H54 (cell line): ENCODE measurements at regions not wholly inside any gene's neighbourhood (a gene's known extent, or its start where the extent isn't known, plus 50 kb on each side); places are given as distances from the start of the nearest gene placed in this dataset.

Experiments
- DNase-seq: peaks from one replicate; pipeline ENCODE4 v3.0.0; 2011; ENCODE audit warnings: low spot score, mixed read lengths; ENCODE audit not compliant: insufficient read length
- FAIRE-seq: peaks from 3 replicates; lab custom pipeline; 2011; peaks lifted over from hg19 to GRCh38; lab: Jason Lieb, UNC
- POLR2A ChIP-seq: IDR thresholded peaks from 2 replicates; pipeline ENCODE4 v1.6.1; 2011; ENCODE audit warnings: low read depth, mild to moderate bottlenecking, low read length

DNA sequence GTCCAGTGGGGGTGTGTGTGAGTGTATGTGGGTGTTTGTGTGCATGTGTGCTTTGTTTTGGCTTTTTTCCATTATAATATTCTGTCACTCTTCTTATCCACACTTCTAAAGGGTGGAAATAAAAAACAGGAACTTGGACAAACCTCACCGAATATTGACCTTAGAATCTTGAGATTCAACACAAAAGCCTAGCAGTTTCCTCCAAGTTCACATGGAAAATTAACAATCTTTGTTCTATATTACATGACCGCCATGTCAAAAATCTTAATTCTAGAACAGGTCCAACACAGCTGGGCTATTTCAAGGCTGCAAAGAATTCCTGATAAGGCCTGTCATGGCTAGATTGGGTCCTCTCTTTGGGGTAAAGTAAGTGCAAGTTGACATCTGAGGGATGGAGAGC lies 169.3 kb upstream of the OSR1 start:
- FAIRE-seq: no peak
- DNase-seq: no peak
- no peak for TF ChIP-seq POLR2A

DNA sequence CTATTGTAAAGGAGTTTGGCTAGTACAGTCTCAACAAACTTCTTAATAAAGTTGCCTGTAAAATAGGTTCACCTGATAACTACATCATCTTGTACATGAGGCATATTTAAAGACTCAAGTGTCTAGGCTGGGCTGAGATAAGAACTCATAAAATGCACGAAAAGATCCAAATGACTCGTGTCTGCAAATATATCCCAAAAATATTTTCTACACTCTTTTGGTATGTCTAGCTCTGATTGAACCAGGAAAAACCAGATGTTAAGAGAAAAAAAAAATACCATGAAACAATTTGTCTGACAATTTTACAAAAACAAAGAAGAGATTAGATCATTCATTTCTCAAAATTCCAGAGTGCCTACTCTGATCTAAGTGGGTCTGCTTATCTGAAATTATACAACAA lies 166.9 kb upstream of the OSR1 start:
- FAIRE-seq: no peak
- no peak for TF ChIP-seq POLR2A

DNA sequence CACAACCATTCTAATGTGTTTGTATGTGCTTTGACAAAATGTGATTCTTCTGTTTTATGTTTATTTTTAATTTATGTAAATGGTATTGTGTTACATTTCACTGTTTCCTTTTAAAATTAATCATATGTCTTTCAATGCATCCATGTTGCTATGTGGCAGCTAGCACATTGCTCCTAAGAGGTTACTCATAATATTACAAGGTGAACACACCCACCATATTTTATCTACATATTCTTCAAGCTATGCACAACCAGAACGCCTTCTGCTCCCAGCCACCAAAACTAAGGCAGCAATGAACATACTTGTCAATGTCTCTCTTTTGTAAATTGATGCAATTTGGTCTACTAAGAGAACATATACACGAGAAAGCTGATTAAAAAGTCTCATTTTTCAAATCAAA lies 160.6 kb upstream of the OSR1 start:
- DNase-seq (no peak), FAIRE-seq (no peak)
- no peak for TF ChIP-seq POLR2A

More for the DNA sequence above, 166.9 kb upstream of the OSR1 start:
- no peak for DNase-seq

DNA sequence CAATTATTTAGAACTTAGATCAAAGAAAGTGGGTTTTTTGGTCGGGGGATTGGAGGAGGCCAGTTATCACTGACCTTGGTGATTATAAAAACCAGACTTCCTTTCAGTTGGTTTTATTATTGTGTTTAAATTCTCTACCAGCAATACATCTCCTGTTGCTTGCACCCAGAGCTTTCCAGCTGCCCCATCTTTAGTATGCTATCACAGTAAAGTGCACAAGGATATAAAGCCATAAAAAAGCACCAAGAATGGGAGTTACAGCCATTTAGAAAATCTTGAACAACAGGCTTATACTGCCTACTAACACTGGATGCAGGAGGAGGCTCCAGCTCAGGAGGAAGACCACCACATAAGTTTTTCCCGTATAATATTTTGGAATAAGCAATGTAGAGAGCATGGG lies 148.7 kb upstream of the OSR1 start:
- no peak for DNase-seq
- TF ChIP-seq POLR2A: no peak
- FAIRE-seq: no peak

DNA sequence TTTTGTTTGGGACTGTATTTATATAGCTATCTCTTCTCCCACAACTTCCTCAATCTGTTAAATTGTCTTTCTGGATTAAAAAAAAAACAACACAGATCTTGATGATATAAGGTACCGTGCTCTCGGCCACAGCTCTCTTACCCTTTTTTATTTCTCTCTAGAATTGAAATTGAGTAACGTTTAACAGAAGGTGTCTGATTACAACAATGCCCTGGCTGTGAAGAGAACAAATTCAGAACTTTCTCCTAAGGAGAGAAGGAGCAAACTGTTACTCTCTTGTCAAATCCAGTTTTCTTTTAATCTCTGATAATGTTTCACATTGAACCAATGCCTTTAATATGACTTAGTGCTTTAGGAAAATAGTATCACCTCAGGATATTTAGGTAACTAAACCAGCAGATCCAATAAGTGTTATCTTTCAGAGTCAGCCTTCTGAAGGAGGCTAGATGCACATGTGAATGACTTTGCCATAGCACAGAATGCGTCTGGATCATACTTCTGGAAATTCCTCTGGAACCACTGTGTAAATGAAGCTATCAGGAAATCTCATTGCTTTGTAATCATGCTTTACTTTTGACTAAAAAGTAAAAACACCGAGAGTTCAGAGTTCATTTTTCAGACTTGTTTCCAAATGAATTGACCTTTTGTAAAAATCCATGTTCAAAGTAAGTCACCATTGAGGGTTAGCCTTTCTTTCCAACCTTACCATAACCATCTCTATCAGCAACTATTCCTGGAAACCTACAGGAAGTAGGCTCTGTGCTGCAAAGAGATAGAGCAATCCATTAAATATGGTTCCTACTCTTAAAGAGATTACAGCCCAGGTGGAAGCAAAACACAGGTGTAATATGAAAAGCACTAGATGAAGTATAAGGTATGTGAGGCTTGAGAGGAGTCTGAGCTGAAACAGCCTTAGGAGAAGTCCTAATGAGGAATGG lies 147.0 kb upstream of the OSR1 start:
- no peak for TF ChIP-seq POLR2A
- no peak for DNase-seq
- no peak for FAIRE-seq

DNA sequence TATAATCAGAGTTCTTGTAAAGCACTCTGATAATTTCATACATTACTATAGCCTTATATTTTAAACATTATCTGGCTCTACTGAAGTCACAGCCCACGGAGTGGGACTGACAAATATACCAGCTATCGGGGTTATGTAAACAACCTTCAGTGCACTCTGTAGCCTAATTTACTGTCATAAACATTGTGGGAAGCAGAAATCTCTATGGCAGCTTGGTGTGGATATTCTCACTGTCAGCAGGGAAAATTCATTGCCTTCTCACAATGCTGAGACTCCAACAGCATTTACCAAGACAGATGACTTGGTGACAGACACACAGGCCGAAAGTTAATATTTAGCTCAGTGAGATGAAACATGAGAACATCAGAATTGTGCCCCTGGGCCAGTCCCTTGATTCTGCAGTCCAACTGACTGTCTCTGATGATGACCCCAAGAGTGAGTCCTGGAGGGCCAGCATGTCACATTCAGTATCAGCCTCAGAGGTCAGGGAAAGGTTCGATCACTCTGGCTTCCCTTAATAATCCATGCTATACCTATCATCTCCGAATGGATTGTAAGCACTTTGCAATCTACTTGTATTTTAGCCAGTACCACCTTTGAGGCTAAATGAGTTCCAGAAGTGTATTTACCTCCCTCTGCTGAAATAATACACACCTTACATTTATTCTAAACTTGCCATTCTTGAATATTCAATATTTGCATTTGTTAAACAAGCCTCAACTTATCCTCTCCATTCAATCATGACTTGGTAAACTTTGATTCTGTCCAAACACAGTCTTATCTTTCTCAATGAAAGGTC lies 146.2 kb upstream of the OSR1 start:
- no peak for DNase-seq
- TF ChIP-seq POLR2A: no peak
- FAIRE-seq: no peak

DNA sequence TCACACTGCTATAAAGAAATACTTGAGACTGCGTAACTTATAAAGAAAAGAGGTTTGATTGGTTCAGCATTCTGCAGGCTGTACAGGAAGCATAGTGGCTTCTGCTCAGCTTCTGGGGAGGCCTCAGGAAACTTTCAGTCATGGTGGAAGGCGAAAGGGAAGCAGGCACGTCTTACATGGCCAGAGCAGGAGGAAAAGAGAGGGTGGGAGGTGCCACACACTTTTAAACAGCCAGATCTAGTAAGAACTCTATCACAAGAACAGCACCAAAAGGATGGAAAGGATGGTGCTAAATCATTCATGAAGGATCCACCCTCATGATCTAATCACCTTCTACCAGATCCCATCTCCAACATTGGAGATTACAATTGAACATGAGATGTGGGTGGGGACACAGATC lies 145.5 kb upstream of the OSR1 start:
- no peak for FAIRE-seq
- no peak for DNase-seq
- no peak for TF ChIP-seq POLR2A

DNA sequence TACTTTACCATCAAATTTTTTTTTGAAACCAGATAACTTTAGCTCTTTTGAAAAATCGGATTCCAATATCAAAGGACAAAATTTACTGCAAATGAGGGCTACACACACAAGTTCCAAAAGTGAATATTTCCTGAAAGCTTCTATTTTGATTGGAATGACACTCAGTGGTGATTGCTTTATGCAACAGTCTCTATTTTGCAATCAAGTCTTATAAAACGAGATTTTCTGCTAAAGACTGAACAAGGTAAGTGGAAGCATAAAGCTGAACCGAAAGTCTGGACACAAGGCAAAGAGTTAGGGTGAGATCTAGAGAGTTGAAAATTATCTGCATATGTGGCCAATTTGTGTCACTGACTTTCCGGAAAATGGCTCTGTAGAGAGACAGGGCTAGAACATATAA lies 145.0 kb upstream of the OSR1 start:
- DNase-seq: no peak
- no peak for TF ChIP-seq POLR2A
- FAIRE-seq: no peak

DNA sequence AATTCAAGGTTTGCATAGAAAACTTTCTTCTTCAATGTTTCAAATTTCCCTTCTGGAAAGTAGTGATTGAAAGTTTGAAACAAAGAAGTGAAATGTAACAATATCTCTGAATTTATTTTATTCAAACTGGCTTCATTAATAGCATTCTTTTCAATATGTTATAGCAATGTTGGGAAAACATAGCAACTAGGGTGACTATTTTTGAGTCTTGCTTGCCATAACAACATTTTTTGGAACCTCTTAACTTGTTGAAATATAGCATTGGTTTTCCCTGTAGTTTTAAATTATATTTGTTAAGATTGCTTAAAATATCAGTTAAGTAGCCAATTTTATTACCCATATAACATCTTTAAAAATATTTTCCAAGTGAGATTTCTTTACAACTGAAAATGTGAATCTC lies 141.7 kb upstream of the OSR1 start:
- DNase-seq (no peak), FAIRE-seq (no peak)
- no peak for TF ChIP-seq POLR2A

DNA sequence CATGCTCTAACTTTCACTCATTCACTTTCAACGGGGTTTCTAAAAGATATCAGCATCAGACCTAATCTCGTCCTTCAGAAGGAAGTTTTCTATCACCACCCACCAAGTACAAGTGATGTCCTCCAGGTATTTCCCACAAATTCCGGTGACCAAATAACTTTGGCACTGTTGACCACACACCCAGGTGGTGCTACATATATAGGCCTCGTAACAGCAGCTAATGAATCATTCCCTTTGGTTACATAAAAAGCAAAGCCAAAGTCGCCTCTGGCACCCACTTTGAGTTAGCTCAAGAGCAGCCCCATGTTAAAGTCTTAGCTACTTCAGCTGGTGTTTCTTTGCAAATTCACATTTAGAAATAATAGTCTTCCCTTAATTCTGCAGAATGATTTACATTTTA lies 138.2 kb upstream of the OSR1 start:
- no peak for FAIRE-seq
- no peak for TF ChIP-seq POLR2A
- no peak for DNase-seq

DNA sequence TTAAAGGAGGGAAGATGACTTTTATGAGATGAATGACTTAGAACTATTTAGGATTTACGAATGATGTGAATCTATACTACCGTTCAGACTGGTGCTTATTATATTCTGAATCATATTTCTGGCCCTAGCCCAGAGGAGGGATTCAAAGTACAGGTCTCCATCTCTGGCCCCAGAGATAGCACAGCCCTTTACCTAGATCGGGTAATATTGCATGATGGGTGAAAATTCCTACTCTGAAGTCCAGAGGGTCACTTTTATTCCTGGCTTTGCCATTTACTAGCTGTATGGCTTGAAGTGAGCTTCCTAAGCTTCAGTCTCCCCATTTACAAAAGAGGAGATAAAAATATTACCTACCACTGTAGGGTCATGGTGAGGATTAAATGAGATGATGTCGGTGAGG lies 135.8 kb upstream of the OSR1 start:
- DNase-seq: no peak
- no peak for FAIRE-seq
- no peak for TF ChIP-seq POLR2A

DNA sequence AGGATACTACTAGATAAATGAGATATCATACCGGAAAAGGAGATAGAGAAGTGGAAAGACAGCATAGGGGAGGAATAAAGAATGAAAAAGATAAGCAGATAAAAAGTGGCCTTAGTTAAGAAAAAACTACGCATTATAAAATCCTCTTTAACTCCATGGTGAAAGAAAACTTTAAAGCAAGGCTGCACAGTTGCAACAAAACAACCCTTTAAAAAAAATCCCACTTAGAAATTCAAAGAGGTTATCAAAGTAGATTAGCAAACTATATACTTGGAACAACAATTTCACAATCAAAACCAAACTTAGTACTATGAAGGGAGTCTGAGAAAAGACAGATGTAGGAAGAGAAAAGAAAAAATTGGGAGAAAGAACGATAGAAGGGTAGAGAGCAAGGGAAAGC lies 133.4 kb upstream of the OSR1 start:
- no peak for TF ChIP-seq POLR2A
- FAIRE-seq: no peak

DNA sequence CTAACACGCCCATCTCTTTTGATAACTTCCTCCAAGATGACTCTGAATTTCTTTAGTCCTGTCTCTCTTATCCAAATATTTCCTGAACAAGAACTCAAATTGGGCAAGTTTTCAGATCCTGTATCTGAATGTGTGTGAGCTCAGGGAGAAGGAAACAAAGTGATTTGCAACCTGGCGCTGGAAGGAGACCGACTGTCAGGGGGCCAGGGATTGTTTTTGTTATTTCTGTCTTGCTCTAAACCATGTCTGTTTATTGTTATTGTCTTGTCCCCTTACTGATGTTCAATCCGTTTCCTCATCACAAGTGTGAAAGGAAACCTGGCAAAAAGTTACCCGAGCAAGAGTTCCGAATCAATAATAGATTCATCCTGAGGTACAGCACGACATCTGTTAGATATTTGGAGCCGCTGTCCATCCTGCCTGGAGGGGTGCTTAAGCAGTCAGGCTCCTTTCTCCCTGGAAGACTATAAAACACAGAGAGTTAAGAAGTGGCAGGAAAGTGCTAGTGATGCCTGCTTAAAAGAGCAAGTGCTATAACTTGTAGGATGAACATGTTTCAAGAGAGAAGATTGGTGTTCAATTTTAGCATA lies 132.5 kb upstream of the OSR1 start:
- no peak for FAIRE-seq
- no peak for DNase-seq
- no peak for TF ChIP-seq POLR2A

More for the DNA sequence above, 133.4 kb upstream of the OSR1 start:
- no peak for DNase-seq

DNA sequence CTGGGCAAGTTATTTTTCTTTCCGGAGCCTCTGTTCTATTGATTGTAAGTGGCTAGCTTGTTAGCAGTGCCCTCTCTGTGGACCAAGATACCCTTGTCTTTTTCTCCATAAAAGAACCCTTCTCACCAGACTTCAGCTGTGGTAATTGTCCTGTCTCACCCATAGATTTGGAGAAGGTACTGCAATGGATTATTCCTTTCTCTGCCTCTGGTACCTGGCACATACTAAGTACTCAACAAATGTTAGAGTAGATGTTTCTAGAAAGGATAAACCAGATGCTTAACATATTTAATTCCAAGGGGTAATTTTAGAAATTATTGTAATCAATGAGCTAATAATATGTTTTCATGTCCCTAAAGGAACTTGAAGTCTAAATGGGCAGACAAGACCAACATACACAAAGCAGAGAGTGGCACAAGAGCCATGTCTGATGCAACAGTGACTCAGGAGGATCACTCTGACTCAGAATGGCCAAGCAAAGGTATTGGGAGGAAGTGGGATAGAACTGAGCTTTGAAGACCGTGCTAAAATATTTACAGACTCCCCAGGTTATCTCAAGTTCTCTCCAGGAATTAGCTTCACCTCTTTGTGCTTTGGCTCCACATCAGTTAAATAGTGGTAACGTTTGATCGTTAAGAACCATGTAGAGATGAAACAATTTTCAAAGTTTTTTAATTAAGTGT lies 129.7 kb upstream of the OSR1 start:
- peak; percentile 26 for DNase-seq
- FAIRE-seq: peak; percentile 99
- TF ChIP-seq POLR2A: no peak
